ENCODE measurements at regions not wholly inside any gene's neighbourhood (a gene's known extent, or its start where the extent isn't known, plus 50 kb on each side); places are given as distances from the start of the nearest gene placed in this dataset.
"Not testable (repeated sequence)": the region's sequence is repeated elsewhere in the genome, so short reads cannot be mapped to it uniquely, and the experiment has no call there.

DNA sequence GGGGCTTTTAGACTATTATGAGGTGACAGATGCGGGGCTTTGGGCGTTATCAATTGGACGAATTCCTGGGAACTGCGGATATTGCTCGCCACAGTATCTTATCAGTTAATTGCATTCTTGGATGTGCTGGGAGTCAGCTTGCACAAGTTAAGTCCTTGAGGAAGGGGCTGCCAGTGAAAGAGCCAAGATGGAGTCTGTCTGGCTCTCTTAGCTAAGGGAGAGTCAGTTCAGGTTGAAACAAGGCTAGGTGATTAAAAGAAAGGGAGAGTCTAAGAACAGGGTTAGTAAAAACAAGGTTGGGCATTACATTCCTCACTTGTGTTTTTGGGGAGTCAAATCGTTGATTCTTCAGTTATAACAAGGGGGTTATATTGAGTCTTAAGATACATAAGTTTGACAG is 162.5 kb upstream of the CCZ1B start:
- DNase-seq (ENCODE audit: low read depth in 4 of 4, low spot score in 3 of 4): not testable (repeated sequence)

DNA sequence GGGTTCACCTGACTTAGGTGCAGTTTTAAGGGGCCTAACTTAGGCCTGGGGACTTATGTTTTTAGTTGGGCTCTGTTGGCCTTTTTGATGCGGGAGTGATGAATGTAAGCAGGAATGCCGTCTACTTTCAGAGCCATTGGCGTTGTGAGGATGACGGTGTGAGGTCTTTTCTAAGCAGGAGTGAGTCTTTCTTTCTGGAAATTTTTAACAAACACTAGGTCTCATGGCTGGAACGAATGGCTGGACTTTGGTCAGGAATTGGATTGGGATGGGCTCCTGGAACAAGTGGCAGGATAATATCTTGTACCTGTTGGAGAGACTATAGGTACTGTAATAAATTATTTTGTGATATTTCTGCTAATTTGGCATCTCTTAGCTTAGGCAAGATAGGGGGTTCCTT is 163.9 kb upstream of the CCZ1B start:
- DNase-seq (ENCODE audit: low read depth in 4 of 4, low spot score in 3 of 4): not testable (repeated sequence)

DNA sequence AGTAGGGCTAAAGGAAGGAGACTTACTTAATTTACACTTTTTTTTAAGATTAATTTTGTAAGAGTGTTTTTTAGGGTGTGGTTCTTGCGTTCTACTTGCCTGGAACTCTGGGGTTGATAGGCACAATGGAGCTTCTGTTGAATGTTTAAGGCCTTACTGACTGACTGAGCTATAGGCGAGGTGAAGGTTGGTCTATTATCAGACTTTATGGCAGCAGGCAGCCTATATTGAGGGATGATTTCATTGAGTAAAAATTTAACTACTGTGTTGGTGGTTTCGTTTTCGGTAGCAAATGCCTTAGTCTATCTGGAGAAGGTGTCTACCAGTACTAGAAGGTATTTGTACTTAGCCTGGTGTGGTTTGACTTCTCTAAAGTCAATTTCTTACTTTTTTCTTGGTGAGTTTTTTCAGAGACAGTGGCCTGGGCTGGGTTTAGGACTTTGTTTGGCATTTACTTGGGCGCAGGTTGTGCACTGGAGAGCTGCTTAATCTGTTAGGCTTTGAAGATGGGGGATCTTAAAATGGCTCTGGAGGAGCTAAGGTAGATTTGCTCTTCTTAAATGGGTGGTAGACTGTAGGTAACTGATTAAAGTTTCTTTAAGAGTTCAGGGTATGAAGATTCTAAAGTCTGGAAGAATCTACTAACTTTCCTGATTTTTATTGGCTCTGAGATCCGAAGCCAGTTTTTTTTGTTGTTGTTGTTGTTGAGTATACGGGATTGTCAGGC is 164.5 kb upstream of the CCZ1B start:
- DNase-seq (ENCODE audit: low read depth in 4 of 4, low spot score in 3 of 4): not testable (repeated sequence)

DNA sequence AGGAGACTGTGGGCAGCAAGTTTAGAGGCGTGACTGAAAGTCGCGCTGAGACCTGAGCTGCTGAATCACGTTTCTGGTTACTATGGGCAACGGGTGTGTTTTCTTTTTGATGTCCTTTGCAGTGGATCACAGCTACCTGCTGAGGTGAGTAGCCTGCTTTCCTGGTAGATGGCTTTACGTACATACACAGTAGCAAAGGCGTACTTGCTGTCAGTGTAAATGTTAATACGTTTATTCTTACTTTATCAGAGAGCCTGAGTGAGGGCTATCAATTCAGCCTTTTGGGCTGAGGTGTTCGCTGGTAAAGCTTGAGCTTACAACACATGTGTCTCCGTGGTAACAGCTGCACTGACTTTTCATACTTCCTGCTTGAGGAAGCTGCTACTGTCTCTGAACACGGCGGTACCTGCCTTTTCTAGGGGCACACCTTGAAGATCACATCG is 165.1 kb upstream of the CCZ1B start:
- peak; percentile 22 to 69 (median 35) for DNase-seq (ENCODE audit: low read depth in 4 of 4, low spot score in 3 of 4)

DNA sequence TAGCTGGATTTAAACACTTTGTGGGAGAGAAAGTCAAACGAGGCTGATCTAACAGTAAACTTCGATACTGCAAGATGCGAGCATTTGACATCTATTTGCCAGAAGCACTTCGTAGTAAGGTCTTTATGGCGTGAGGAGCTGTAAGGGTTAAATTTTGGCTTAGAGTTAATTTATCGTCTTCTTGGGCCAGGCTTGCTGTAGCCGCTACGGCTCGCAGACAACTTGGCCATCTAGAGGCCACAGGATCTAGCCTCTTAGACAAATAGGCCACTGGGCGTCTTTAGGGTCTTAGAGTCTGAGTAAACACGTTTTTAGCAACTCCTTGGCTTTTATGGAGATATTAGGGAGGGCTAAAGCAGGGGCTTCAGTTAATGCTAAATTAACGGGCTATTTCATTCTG is 165.6 kb upstream of the CCZ1B start:
- DNase-seq (ENCODE audit: low read depth in 4 of 4, low spot score in 3 of 4): not testable (repeated sequence)

DNA sequence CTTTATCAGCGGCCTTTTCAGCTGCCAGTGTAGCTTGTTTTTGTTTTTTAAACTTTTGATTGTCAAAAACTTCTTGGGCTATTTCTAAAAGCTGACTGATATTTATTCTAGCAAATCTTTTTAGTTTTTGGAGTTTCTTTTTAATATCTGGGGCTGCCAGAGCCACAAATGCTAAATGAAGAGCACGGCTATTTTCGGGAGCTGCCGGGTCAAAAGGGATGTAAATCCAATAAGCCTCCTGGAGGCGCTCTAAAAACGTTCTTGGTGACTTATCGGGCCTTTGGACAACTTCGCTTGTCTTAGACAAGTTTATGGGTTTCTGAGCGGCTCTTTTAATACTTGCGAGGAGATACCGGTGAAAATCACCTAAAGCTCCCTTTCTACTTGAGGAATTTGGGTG is 166.1 kb upstream of the CCZ1B start:
- not testable (repeated sequence) for DNase-seq (ENCODE audit: low read depth in 4 of 4, low spot score in 3 of 4)

DNA sequence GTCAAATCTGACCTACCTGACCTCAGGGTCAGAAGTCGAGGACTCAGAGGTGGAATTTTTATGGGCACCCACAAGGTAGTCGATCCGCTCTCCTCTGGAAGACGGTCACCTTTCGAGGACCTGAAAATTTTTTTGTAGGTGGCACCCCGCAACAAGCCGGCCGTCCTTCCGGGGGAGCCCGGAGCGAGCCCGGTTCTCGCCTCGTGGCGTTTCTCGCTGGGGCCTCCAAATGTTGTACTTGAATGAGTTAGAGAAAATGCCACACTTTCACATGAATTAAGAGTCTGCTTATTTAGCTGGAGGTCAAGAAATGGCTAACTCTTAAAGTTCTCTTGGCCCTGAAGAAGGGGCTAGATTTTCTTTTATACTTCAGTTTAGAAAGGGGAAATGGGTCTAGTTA is 169.0 kb upstream of the CCZ1B start:
- DNase-seq (ENCODE audit: low read depth in 4 of 4, low spot score in 3 of 4): not testable (repeated sequence)

DNA sequence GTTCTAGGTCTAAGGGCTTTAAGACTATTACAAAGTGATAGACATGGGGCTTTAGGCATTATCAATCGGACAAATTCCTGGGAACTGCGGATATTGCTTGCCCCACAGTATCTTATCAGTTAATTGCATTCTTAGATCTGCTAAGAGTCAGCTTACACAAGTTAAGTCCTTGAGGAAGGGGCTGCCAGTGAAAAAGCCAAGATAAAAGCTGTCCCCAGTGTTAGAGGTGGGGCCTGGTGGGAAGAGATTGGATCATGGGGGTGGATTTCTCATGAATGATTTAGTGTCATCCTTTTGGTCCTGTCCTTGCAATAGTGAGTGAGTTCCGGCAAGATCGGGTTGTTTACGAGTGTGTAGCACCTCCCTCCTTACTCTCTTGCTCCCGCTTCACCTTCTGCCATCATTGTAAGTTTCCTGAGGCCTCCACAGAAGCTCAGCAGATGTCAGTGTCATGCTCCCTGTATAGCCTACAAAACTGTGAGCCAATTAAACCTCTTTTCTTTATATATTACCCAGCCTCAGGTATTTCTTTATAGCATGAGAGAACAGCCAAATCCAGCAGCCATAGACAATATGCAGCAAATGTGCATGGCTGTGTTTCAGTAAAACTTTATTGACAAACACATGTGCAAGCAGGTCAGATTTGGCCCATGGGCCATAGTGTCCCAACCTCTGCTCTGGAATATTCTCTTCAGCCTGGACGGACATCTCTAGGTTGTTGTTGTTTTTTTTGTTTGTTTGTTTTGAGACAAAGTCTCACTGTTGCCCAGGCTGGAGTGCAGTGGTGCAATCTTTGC is 169.6 kb upstream of the CCZ1B start:
- DNase-seq (ENCODE audit: low read depth in 4 of 4, low spot score in 3 of 4): not testable (repeated sequence)

DNA sequence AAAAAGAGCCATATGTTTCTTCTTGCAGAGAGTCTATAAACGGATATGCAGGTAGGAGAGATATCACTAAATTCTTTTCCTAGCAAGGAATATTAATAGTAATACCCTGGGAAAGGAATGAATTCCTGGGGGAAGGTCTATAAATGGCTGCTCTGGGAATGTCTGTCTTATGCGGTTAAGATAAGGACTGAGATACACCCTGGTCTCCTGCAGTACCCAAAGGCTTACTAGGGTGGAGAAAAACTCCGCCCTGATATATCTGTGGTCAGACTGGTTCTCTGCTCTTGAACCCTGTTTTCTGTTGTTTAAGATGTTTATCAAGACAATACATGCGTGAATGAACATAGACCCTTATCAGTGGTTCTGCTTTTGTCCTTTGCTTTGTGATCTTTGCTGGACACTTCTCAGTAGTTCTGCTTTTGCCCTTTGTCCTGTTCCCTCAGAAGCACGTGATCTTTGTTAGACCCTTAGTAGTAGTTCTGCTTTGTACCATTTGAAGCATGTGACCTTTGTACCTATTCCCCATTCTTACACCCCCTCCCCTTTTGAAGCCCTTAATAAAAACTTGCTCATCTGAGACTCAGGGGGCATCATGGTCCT is 173.1 kb upstream of the CCZ1B start:
- not testable (repeated sequence) for DNase-seq (ENCODE audit: low read depth in 4 of 4, low spot score in 3 of 4)

DNA sequence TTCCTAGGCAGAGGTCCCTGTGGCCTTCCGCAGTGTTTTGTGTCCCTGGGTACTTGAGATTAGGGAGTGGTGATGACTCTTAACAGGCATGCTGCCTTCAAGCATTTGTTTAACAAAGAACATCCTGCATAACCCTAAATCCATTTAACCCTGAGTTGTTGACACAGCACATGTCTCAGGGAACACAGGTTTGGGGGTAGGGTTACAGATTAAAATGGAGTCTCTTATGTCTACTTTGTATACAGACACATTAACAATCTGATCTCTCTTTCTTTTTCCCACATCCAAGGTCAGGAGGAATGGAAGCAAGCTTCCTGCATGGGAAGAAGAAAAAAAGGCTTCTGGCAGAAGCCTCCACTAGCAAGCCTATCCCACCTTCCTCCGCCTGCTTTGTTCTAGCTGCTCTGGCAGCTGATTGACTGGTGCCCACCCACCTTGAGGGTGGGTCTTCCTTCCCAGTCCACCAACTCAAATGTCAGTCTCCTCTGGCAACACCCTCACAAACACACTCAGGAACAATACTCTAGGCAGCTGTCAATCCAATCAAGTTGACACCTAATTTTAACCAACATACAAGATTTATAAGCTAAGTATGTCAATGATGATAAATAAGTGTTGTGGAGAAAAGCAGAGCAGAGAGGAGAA is 176.5 kb upstream of the CCZ1B start:
- DNase-seq (ENCODE audit: low read depth in 4 of 4, low spot score in 3 of 4): no peak

DNA sequence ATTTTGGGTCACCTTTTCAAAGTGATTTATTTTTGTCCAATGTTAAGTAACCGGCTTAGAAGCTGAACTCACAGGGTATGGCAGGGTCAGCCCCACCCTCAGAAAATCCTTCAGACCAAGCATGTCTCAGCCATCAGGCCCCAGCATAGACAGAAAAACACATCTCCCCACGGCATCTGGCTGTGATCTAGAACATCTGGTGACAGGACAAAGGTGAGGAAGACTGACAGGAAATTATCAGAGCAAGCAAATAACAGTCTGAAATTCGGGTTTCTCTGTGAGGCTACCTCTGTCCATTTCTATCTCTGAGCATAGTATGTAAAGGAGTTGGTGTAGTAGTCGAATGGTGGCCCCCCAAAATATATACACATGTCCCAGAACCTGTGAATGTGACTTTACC is 177.0 kb upstream of the C1GALT1 start:
- no peak for DNase-seq (ENCODE audit: low read depth in 4 of 4, low spot score in 3 of 4)

DNA sequence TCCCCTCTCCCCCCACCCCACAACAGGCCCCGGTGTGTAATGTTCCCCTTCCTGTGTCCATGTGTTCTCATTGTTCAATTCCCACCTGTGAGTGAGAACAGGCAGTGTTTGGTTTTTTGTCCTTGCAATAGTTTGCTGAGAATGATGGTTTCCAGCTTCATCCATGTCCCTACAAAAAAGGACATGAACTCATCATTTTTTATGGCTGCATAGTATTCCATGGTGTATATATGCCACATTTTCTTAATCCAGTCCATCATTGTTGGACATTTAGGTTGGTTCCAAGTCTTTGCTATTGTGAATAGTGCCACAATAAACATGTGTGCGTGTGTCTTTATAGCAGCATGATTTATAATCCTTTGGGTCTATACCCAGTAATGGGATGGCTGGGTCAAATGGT is 176.4 kb upstream of the C1GALT1 start:
- DNase-seq (ENCODE audit: low read depth in 4 of 4, low spot score in 3 of 4): not testable (repeated sequence)

DNA sequence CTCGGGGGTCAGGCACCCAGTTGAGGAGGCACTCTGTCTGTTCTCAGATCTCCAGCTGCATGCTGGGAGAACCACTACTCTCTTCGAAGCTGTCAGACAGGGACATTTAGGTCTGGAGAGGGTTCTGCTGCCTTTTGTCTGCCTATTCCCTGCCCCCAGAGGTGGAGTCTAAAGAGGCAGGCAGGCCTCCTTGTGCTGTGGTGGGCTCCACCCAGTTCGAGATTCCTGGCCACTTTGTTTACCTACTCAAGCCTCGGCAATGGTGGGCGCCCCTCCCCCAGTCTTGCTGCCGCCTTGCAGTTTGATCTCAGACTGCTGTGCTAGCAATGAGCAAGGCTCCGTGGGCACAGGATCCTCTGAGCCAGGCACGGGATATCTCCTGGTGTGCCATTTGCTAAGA is 171.1 kb upstream of the C1GALT1 start:
- DNase-seq (ENCODE audit: low read depth in 4 of 4, low spot score in 3 of 4): not testable (repeated sequence)

DNA sequence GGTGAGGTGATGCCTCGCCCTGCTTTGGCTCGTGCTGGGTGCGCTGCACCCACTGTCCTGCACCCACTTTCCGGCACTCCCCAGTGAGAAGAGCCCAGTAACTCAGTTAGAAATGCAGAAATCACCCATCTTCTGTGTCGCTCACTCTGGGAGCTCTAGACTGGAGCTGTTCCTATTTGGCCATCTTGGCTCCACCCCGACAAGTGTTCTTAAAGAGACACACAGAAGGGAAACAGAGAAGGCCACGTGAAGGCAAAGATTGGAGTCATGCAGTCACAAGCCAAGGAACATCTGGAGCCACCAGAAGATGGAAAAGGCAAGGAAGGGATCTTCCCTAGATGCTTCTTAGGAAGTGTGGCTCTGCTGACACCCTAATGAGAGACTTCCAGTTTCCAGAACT is 170.6 kb upstream of the C1GALT1 start:
- DNase-seq (ENCODE audit: low read depth in 4 of 4, low spot score in 3 of 4): not testable (repeated sequence)

DNA sequence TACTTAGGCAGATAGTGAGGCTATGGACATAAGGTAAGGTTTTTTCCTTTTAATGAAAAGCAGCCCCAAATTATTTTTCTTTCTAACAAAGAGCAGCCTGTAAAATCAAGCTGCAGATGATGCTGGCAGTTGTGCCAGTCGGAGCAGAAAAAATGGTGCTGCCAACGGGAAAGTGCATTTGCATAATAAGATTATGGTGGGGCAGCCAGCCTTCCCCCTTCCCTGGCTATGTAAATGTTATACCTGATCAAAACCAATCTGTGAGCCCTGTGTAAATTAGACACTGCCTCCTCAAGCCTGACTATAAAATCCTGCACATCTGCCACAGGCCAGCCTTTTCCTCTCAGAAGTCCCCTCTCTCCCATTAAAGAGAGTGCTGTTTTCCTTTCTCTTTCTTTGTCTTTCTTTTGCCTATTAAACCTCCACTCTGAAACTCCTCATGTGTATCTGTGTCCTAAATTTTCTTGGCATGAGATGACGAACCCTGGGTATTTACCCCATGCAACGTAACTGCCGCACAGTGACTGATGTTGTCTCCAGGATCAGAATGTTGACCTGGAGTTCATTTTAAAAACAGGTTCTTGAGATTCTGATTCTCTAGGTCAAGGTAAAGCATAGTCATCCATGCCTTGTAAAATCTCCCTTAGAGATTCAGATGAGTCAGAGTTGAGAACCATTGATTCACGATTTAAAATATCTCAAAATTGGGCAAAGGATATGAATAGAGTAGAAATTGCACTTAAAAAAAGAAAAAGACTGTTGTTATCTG is 167.3 kb upstream of the C1GALT1 start:
- DNase-seq (ENCODE audit: low read depth in 4 of 4, low spot score in 3 of 4): no peak

DNA sequence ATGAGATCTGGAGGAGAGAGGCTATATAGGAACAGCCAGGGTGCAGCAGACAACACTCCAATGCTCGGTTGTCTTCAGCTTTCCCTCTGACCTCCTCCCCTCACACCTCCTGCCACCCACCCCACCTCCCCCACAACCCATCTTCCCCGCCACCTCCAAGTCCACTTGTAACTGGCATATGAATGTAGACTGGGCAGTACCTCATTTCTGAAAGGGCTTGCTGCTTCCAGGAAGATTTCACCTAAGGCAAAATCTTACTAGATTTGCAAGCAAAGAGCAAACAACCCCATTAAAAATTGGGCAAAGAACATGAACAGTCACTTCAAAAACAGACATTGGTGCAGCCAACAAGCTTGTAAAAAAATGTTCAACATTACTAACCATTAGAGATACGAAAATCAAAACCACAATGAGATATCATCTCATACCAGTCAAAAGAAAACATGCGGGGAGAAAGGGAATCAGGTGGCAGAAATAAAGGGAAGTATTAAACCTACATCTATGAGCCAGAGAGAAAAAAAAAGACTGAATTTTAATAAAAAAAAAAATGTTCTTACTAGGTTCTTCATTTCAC is 164.6 kb upstream of the C1GALT1 start:
- no peak for DNase-seq (ENCODE audit: low read depth in 4 of 4, low spot score in 3 of 4)

DNA sequence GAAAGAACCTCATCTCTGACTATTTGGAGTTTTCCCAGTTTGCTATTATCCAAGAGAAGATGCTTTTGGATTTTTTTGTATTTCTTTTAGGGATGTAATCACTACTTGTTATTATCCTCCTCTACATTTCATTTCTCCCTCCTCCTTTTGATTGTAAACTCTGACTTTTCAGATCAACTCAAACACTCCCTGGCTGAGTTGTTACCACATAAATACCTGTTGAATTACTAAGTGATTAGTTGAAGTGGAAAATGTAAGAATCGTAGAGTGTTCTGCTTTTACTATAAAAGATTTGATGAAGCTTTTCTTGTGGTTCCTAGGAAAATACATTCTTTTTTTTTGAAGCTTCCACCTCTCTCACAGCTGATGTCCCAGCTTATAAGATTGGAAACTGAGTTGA is 164.1 kb upstream of the C1GALT1 start:
- no peak for DNase-seq (ENCODE audit: low read depth in 4 of 4, low spot score in 3 of 4)

DNA sequence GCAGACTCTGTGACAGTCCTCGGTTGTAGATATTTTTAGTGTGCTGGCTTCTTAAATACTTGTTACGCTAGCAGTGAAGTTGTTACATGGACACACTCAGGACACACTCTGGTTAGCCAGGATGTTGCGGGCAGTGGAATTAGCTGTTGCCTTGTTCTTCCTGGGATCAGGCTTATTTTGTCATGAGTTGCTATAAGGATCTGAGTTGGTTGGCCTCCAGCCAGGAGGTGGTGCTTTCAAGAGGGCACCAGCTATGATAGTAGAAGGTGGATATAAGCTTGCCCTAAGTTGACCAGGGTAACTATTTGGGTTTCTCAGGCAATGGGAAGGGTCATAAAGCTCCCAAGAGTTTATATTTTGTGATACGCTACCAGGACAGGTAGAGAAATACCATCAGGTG is 150.1 kb upstream of the C1GALT1 start:
- no peak for DNase-seq (ENCODE audit: low read depth in 4 of 4, low spot score in 3 of 4)

DNA sequence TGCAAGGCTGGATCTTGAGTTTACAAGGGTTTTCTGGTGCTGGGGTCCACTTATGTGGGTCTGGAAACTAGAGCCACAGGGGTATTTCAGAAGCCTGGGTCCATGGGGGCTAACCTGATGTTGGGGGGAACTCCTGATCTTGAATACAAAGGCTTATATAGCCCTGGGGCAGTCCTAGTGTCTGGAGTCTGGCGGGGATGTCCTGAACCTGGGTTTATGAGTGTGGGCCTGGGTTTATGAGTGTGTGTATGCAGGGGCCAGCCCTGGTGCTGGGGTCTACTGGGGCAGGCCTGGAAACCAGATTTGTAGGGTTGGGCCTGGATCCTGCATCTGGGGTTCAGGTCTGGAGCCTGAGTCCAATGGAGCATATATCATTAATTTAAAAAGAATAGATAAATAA is 146.5 kb upstream of the C1GALT1 start:
- DNase-seq (ENCODE audit: low read depth in 4 of 4, low spot score in 3 of 4): no peak

DNA sequence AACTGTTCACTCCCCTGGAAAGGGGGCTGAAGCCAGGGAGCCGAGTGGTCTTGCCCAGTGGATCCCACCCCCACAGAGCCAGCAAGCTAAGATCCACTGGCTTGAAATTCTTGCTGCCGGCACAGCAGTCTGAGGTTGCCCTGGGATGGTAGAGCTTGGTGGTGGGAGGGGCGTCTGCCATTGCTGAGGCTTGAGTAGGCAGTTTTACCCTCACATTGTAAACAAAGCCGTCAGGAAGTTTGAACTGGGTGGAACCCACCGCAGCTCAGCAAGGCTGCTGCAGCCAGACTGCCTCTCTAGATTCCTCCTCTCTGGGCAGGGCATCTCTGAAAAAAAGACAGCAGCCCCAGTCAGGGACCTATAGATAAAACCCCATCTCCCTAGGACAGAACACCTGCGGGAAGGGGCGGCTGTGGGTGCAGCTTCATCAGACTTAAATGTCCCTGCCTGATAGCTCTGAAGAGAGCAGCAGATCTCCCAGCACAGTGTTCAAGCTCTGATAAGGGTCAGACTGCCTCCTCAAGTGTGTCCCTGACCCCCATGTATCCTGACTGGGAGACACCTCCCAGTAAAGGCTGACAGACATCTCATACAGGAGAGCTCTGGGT is 140.0 kb upstream of the C1GALT1 start:
- DNase-seq (ENCODE audit: low read depth in 4 of 4, low spot score in 3 of 4): not testable (repeated sequence)

Measured in left renal pelvis (tissue), 4 donors.